AG04449 (cell line): ENCODE measurements at regions not wholly inside any gene's neighbourhood (a gene's known extent, or its start where the extent isn't known, plus 50 kb on each side); places are given as distances from the start of the nearest gene placed in this dataset.
"Not testable (repeated sequence)": the region's sequence is repeated elsewhere in the genome, so short reads cannot be mapped to it uniquely, and the experiment has no call there.

ENCODE experiments used
- CTCF ChIA-PET: fragments of 350-600 bp; formaldehyde crosslinking; extraction: SDS; loops from one replicate; lab custom pipeline; 2021; ENCODE audit warnings: antibody characterized with exemption; lab: Yijun Ruan, JAX
- POLR2A ChIA-PET: fragments of 400-600, 350-600 bp; formaldehyde crosslinking; extraction: SDS; loops from one replicate; lab custom pipeline; 2020; ENCODE audit warnings: antibody characterized with exemption, inconsistent platforms; lab: Yijun Ruan, JAX
- DNase-seq: peaks from one replicate; pipeline ENCODE4 v3.0.0-alpha.2; 2010; ENCODE audit warnings: low read depth, low spot score
- H3K4me3 ChIP-seq: 2 replicates; pipeline ENCODE4 v1.5.1; 2011; ENCODE audit warnings: low read depth, mild to moderate bottlenecking, control low read depth, low read length
- CTCF ChIP-seq: IDR thresholded peaks from one replicate; pipeline ENCODE4 v1.5.1; 2011; ENCODE audit warnings: mild to moderate bottlenecking, moderate library complexity, low read length, control low read depth, inconsistent platforms; ENCODE audit not compliant: insufficient read depth; ENCODE audit errors: missing control alignments

- no peak for TF ChIP-seq CTCF
- CTCF ChIA-PET = no interaction called here
- DNase-seq = no peak
- POLR2A ChIA-PET = no interaction called here
- no peak overlapping the region for H3K4me3 ChIP-seq
These were observed 577.4 kb downstream of the HTR1B start for GRCh38 chr6:76885861-76886301.

- ChIA-PET POLR2A (no interaction called here), CTCF (no interaction called here)
- TF ChIP-seq CTCF = no peak
- no peak for DNase-seq
- H3K4me3 ChIP-seq = no peak overlapping the region
These were observed 581.9 kb downstream of the HTR1B start for GRCh38 chr6:76881414-76881813.

GRCh38 chr6:76876922-76877553 lies 586.3 kb downstream of the HTR1B start:
- H3K4me3 ChIP-seq = no peak overlapping the region
- no peak for DNase-seq
- ChIA-PET CTCF (no interaction called here), POLR2A (no interaction called here)
- TF ChIP-seq CTCF = no peak

GRCh38 chr6:76876430-76876829 lies 586.9 kb downstream of the HTR1B start:
- DNase-seq, CTCF ChIA-PET, H3K4me3 ChIP-seq, POLR2A ChIA-PET: not testable (repeated sequence)

- no peak overlapping the region for H3K4me3 ChIP-seq
- DNase-seq = no peak
- ChIA-PET POLR2A (no interaction called here), CTCF (no interaction called here)
- TF ChIP-seq CTCF = no peak
These were observed 596.1 kb downstream of the HTR1B start for GRCh38 chr6:76867182-76867581.

GRCh38 chr6:76866091-76866915 lies 597.0 kb downstream of the HTR1B start:
- no peak for TF ChIP-seq CTCF
- ChIA-PET POLR2A (no interaction called here), CTCF (no interaction called here)
- no peak overlapping the region for H3K4me3 ChIP-seq
- no peak for DNase-seq
